DMS 273 treated with DMSO at 0.1 percent for 48 hours (cell line): ENCODE measurements at regions not wholly inside any gene's neighbourhood (a gene's known extent, or its start where the extent isn't known, plus 50 kb on each side); places are given as distances from the start of the nearest gene placed in this dataset.
"Not testable (repeated sequence)": the region's sequence is repeated elsewhere in the genome, so short reads cannot be mapped to it uniquely, and the experiment has no call there.

Experiments used
- DNase-seq: peaks from one replicate; lab custom pipeline; 2025; lab: John Stamatoyannopoulos, UW

GRCh38 chr2:39996653-39997080, 217.6 kb upstream of the THUMPD2 start:
- DNase-seq, result no peak

- no peak for DNase-seq
These were observed 216.1 kb upstream of the THUMPD2 start for GRCh38 chr2:39995005-39995737.

GRCh38 chr2:39994151-39994550, 215.1 kb upstream of the THUMPD2 start:
- DNase-seq, result no peak

- DNase-seq, result no peak
These were observed 212.2 kb upstream of the THUMPD2 start for GRCh38 chr2:39991298-39991697.

- no peak for DNase-seq
These were observed 211.4 kb upstream of the THUMPD2 start for GRCh38 chr2:39990335-39990900.

- no peak for DNase-seq
These were observed 210.8 kb upstream of the THUMPD2 start for GRCh38 chr2:39989888-39990287.

- no peak for DNase-seq
These were observed 202.8 kb upstream of the THUMPD2 start for GRCh38 chr2:39981883-39982311.

- no peak for DNase-seq
These were observed 196.5 kb upstream of the THUMPD2 start for GRCh38 chr2:39975476-39976020.

- DNase-seq, result no peak
These were observed 189.0 kb upstream of the THUMPD2 start for GRCh38 chr2:39968037-39968436.

GRCh38 chr2:39960681-39961080, 181.6 kb upstream of the THUMPD2 start:
- not testable (repeated sequence) for DNase-seq

GRCh38 chr2:39954346-39954745, 175.3 kb upstream of the THUMPD2 start:
- no peak for DNase-seq

GRCh38 chr2:39949131-39949530, 170.1 kb upstream of the THUMPD2 start:
- DNase-seq, result no peak

- DNase-seq, result no peak
These were observed 169.1 kb upstream of the THUMPD2 start for GRCh38 chr2:39948016-39948719.

GRCh38 chr2:39947294-39948015, 168.4 kb upstream of the THUMPD2 start:
- no peak for DNase-seq

GRCh38 chr2:39942950-39943349, 163.9 kb upstream of the THUMPD2 start:
- DNase-seq, result no peak

GRCh38 chr2:39938035-39938835, 159.2 kb upstream of the THUMPD2 start:
- DNase-seq, result no peak

GRCh38 chr2:39937621-39938020, 158.6 kb upstream of the THUMPD2 start:
- DNase-seq, result no peak

GRCh38 chr2:39934851-39935250, 155.8 kb upstream of the THUMPD2 start:
- DNase-seq, result no peak

GRCh38 chr2:39933196-39933595, 154.1 kb upstream of the THUMPD2 start:
- no peak for DNase-seq

- no peak for DNase-seq
These were observed 153.1 kb upstream of the THUMPD2 start for GRCh38 chr2:39932198-39932597.

GRCh38 chr2:39930175-39930917, 151.3 kb upstream of the THUMPD2 start:
- no peak for DNase-seq
